ENCODE measurements at regions not wholly inside any gene's neighbourhood (a gene's known extent, or its start where the extent isn't known, plus 50 kb on each side); places are given as distances from the start of the nearest gene placed in this dataset.

DNA sequence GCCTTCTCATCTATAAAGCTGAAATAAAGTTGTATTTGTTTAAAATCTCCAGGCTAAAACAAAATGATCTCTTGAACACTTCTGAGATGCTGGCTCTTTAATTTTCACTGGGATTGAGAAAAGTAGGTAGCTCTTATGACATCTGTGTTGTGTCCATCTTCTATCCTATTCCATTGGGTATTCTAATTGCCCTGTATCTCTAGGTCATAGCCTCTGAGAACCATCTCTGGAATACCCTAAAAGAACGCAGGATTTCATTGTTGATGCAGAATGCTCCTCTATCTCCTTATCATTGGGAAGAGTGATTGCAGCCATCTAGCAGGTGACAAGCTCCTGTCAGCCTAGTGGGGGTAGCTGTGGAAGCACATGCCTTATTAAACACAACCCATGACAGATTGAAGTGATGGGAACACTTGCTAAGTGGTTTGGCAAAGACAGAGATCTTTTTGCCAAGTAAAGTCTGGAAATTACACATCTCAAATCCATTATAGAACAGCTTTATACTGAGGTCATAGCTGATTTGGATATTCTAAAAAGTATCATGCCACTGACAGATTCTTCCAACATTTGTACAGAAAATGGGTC is 178.2 kb downstream of the TDRD15 start:
- Histone ChIP-seq H3K4me3 (ENCODE audit: low read length) (no peak overlapping the region), H3K27ac (ENCODE audit: low read length) (no peak overlapping the region), H3K9me3 (ENCODE audit: control insufficient read depth, insufficient read depth, low read length) (no peaks in the 10 kb centered on the region), H3K4me1 (ENCODE audit: control insufficient read depth, insufficient read depth, low read length) (no peaks in the 10 kb centered on the region), H3K27me3 (ENCODE audit: control insufficient read depth, insufficient read depth, low read length) (no peaks in the 10 kb centered on the region), H3K36me3 (ENCODE audit: control insufficient read depth, insufficient read depth, low read length) (no peaks in the 10 kb centered on the region)
- WGBS (ENCODE audit: insufficient coverage, insufficient read length) = no CpG with 5 or more reads among the region's 1 CpG
- no peak for DNase-seq (ENCODE audit: low read depth, low spot score)

DNA sequence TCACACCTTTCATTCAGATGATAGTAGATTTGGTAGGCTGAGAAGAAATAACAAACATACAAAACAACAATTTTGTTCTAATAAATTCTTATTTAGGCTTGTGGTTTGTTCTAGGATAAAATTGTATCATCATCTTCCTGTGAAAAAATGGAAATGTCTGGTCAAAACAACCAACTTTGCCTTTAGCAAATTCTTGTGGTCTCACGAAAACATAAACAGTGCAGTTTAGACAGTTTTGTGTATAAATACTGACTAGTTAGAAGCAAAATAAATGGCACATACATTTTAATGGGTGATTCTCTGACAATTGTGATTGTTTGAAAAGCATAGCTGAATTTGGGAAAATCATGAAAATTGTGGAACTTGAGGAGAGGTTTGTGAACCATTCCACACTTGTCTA is 180.1 kb downstream of the TDRD15 start:
- Histone ChIP-seq H3K4me3 (ENCODE audit: low read length) (no peak overlapping the region), H3K9me3 (ENCODE audit: control insufficient read depth, insufficient read depth, low read length) (no peaks in the 10 kb centered on the region), H3K4me1 (ENCODE audit: control insufficient read depth, insufficient read depth, low read length) (no peaks in the 10 kb centered on the region), H3K36me3 (ENCODE audit: control insufficient read depth, insufficient read depth, low read length) (no peaks in the 10 kb centered on the region), H3K27ac (ENCODE audit: low read length) (no peak overlapping the region), H3K27me3 (ENCODE audit: control insufficient read depth, insufficient read depth, low read length) (no peaks in the 10 kb centered on the region)
- no CpG with 5 or more reads among the region's 1 CpG for WGBS (ENCODE audit: insufficient coverage, insufficient read length)
- DNase-seq (ENCODE audit: low read depth, low spot score) = no peak

DNA sequence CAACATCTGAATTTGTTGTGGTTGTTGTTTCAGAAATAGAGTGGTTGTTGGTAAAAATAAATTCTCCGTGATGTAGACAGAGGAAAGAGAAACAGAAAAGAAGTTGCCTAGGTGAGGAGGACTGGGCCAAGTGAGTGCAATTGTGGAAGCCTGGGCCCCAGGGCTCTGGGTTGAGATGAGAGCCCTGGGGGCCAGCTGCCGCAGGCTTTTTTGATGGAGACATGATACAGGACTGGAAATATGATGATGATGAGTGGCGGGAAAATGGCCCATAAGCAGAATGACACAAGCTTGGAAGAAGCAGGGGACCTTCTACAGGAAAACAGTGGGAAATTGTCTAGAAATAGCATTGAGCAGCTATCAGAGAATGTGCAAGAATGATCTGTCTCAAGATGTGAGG is 181.8 kb downstream of the TDRD15 start:
- no peaks in the 10 kb centered on the region for H3K9me3 ChIP-seq (ENCODE audit: control insufficient read depth, insufficient read depth, low read length)
- no peaks in the 10 kb centered on the region for H3K36me3 ChIP-seq (ENCODE audit: control insufficient read depth, insufficient read depth, low read length)
- H3K4me1 ChIP-seq (ENCODE audit: control insufficient read depth, insufficient read depth, low read length) = no peaks in the 10 kb centered on the region
- no peak for DNase-seq (ENCODE audit: low read depth, low spot score)
- WGBS (ENCODE audit: insufficient coverage, insufficient read length) = no CpG with 5 or more reads among the region's 3 CpGs
- H3K4me3 ChIP-seq (ENCODE audit: low read length) = no peak overlapping the region
- no peaks in the 10 kb centered on the region for H3K27me3 ChIP-seq (ENCODE audit: control insufficient read depth, insufficient read depth, low read length)
- no peak overlapping the region for H3K27ac ChIP-seq (ENCODE audit: low read length)

DNA sequence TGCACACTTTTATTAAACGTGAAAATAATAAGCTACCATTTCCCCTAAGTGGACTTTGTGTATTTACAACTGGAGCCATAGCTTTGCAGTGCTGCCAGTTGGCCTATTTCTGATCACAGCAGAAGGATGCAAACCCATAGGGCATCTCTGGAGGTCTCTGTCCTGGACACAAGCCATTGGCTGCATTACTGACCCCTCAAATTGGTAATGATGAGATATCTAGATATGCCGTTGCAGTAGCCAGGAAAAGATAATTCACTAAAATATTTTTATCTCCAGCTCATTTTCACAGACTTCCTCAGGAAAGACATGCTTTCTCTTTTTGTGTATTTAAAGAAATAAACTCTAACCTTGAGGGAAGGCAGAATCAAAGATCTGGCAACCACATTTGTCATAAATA is 182.5 kb downstream of the TDRD15 start:
- H3K27ac ChIP-seq (ENCODE audit: low read length) = no peak overlapping the region
- H3K27me3 ChIP-seq (ENCODE audit: control insufficient read depth, insufficient read depth, low read length) = no peaks in the 10 kb centered on the region
- no peaks in the 10 kb centered on the region for H3K4me1 ChIP-seq (ENCODE audit: control insufficient read depth, insufficient read depth, low read length)
- DNase-seq (ENCODE audit: low read depth, low spot score) = no peak
- WGBS (ENCODE audit: insufficient coverage, insufficient read length) = no CpG with 5 or more reads among the region's 2 CpGs
- H3K36me3 ChIP-seq (ENCODE audit: control insufficient read depth, insufficient read depth, low read length) = no peaks in the 10 kb centered on the region
- no peak overlapping the region for H3K4me3 ChIP-seq (ENCODE audit: low read length)
- H3K9me3 ChIP-seq (ENCODE audit: control insufficient read depth, insufficient read depth, low read length) = no peaks in the 10 kb centered on the region

DNA sequence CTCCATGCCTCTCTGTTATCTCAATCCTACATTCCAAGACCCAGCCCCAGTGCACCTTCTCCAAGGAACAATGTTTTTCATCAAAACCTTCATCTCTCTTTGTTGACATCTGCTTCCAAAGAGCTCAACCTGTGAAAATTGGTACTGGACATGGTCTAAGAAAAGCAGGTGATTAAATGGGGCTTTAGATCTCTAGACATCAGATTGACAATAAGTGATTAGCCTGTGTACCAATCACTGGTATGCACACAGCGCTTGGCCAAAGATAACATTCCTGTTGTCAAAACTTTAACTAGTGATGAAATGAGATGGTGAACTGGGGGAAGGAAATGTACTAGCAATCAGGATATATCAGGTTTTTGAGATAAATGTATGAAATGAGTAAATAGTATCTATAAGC is 183.3 kb downstream of the TDRD15 start:
- no peak overlapping the region for H3K4me3 ChIP-seq (ENCODE audit: low read length)
- no CpG with 5 or more reads among the region's 1 CpG for WGBS (ENCODE audit: insufficient coverage, insufficient read length)
- DNase-seq (ENCODE audit: low read depth, low spot score) = no peak
- no peak overlapping the region for H3K27ac ChIP-seq (ENCODE audit: low read length)
- no peaks in the 10 kb centered on the region for H3K36me3 ChIP-seq (ENCODE audit: control insufficient read depth, insufficient read depth, low read length)
- H3K9me3 ChIP-seq (ENCODE audit: control insufficient read depth, insufficient read depth, low read length) = no peaks in the 10 kb centered on the region
- H3K27me3 ChIP-seq (ENCODE audit: control insufficient read depth, insufficient read depth, low read length) = no peaks in the 10 kb centered on the region
- no peaks in the 10 kb centered on the region for H3K4me1 ChIP-seq (ENCODE audit: control insufficient read depth, insufficient read depth, low read length)

DNA sequence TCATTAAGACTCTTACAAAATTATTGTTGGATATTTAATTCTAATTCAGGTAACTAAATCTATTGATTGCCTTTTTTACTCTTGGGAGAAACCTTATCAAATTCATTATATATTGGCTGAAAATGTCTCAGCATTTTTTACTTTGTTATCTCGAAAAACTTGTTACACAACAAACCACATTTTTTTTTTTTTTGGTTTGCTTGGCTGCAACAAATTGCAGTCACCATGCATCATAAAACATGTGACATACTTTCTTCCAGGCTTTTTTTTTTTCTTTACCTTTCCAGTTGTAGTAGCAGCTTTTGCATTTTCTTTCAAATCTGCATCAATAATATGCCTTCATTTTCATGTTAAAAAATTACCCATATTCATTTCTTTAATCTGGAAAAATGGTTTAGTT is 186.7 kb downstream of the TDRD15 start:
- no CpG with 5 or more reads among the region's 1 CpG for WGBS (ENCODE audit: insufficient coverage, insufficient read length)
- DNase-seq (ENCODE audit: low read depth, low spot score) = no peak
- no peaks in the 10 kb centered on the region for H3K9me3 ChIP-seq (ENCODE audit: control insufficient read depth, insufficient read depth, low read length)
- no peak overlapping the region for H3K27ac ChIP-seq (ENCODE audit: low read length)
- no peaks in the 10 kb centered on the region for H3K27me3 ChIP-seq (ENCODE audit: control insufficient read depth, insufficient read depth, low read length)
- no peaks in the 10 kb centered on the region for H3K36me3 ChIP-seq (ENCODE audit: control insufficient read depth, insufficient read depth, low read length)
- H3K4me1 ChIP-seq (ENCODE audit: control insufficient read depth, insufficient read depth, low read length) = no peaks in the 10 kb centered on the region
- H3K4me3 ChIP-seq (ENCODE audit: low read length) = no peak overlapping the region

DNA sequence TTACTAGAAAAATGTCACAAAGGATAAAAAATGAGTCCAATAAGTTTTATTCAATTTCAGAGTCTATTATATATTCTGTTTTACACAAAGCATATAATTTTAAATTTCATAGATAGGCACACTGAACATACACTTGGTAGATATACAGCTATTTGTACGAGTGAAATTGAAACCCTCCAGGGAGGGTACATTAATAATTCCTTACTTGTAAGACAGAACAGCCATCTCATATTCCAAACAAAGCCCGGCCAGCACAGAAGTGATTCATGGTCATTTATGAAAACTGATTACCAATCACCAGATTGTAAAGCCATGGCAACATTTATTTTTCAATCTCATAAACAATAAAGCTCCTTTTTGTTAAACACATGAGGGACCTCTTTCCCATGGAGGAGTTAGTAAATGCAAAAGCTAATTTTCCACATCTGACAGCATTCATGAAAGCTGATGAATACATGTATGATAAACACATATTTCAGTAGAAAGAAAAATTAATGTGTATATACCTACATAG is 190.6 kb downstream of the TDRD15 start:
- Histone ChIP-seq H3K9me3 (ENCODE audit: control insufficient read depth, insufficient read depth, low read length) (no peaks in the 10 kb centered on the region), H3K4me3 (ENCODE audit: low read length) (no peak overlapping the region), H3K4me1 (ENCODE audit: control insufficient read depth, insufficient read depth, low read length) (no peaks in the 10 kb centered on the region), H3K36me3 (ENCODE audit: control insufficient read depth, insufficient read depth, low read length) (no peaks in the 10 kb centered on the region), H3K27me3 (ENCODE audit: control insufficient read depth, insufficient read depth, low read length) (no peaks in the 10 kb centered on the region), H3K27ac (ENCODE audit: low read length) (no peak overlapping the region)
- DNase-seq (ENCODE audit: low read depth, low spot score) = no peak
- WGBS (ENCODE audit: insufficient coverage, insufficient read length) = no CpG with 5 or more reads among the region's 2 CpGs

DNA sequence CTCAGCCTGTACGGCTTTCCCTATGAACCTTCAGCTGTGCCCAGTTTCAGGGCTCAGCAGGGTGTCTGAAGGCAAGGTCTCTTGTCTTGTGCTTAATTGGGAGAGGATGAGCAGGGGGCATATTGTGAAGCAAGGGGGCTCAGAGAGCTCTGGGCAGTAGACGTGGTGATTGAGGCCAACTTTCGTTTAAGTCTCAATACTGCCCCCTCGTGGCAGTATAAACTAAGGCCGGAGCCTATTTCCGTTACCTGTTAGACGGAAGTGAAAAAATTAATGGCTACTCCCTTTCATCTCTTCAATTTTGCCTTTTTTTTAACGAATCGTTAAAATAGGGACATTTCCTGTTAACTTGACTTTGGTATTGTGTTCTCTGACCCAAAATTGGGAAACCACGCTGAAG is 193.4 kb downstream of the TDRD15 start:
- no peak overlapping the region for H3K27ac ChIP-seq (ENCODE audit: low read length)
- H3K9me3 ChIP-seq (ENCODE audit: control insufficient read depth, insufficient read depth, low read length) = no peaks in the 10 kb centered on the region
- H3K4me1 ChIP-seq (ENCODE audit: control insufficient read depth, insufficient read depth, low read length) = no peaks in the 10 kb centered on the region
- no peak overlapping the region for H3K4me3 ChIP-seq (ENCODE audit: low read length)
- WGBS (ENCODE audit: insufficient coverage, insufficient read length) = no CpG with 5 or more reads among the region's 10 CpGs
- peak; percentile 67 for DNase-seq (ENCODE audit: low read depth, low spot score)
- H3K36me3 ChIP-seq (ENCODE audit: control insufficient read depth, insufficient read depth, low read length) = no peaks in the 10 kb centered on the region
- no peaks in the 10 kb centered on the region for H3K27me3 ChIP-seq (ENCODE audit: control insufficient read depth, insufficient read depth, low read length)

DNA sequence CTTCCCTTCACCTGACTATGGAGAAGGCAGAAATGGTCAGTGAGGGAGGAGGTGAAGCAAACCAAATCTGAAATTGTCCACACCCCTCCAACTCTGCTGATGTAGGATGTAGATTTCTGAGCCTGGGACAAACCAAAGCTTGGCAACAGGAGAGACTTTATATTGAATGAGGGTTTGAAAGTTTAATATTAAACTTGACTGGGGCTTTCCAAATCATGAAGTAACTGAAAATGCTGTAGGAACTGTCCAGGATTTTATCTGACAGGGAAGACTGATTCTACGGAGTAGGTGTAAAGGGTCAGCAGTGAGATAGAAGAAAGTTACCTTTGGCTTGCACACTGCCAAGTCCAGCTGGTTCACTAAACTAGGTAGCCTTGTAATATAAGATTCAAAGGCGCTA is 194.5 kb downstream of the TDRD15 start:
- WGBS (ENCODE audit: insufficient coverage, insufficient read length) = no CpG with 5 or more reads among the region's 2 CpGs
- H3K27me3 ChIP-seq (ENCODE audit: control insufficient read depth, insufficient read depth, low read length) = no peaks in the 10 kb centered on the region
- H3K4me3 ChIP-seq (ENCODE audit: low read length) = no peak overlapping the region
- no peak overlapping the region for H3K27ac ChIP-seq (ENCODE audit: low read length)
- H3K9me3 ChIP-seq (ENCODE audit: control insufficient read depth, insufficient read depth, low read length) = no peaks in the 10 kb centered on the region
- DNase-seq (ENCODE audit: low read depth, low spot score) = no peak
- H3K36me3 ChIP-seq (ENCODE audit: control insufficient read depth, insufficient read depth, low read length) = no peaks in the 10 kb centered on the region
- H3K4me1 ChIP-seq (ENCODE audit: control insufficient read depth, insufficient read depth, low read length) = no peaks in the 10 kb centered on the region

DNA sequence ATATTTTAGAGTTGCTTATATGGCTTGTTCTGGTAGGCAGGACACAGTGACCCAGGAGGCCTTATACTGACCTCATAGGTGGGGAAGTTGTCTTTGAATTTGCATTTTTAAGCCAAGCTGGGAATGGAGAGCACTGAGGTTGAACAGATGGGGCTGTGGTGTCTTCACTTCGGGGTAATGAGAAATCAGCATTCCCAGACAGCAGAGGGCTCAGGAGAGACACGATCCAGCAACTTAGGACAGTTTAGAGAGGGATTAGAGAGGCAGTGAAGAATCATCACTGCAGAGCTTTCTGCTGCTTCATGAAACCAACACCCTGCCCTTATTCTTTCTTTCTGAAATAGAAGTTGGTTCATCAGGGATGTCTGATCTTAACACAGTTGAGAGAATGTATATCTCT is 202.4 kb downstream of the TDRD15 start:
- H3K9me3 ChIP-seq (ENCODE audit: control insufficient read depth, insufficient read depth, low read length) = no peaks in the 10 kb centered on the region
- WGBS (ENCODE audit: insufficient coverage, insufficient read length) = no CpG with 5 or more reads among the region's 2 CpGs
- no peak overlapping the region for H3K27ac ChIP-seq (ENCODE audit: low read length)
- peak; percentile 7 for DNase-seq (ENCODE audit: low read depth, low spot score)
- H3K27me3 ChIP-seq (ENCODE audit: control insufficient read depth, insufficient read depth, low read length) = no peaks in the 10 kb centered on the region
- no peaks in the 10 kb centered on the region for H3K4me1 ChIP-seq (ENCODE audit: control insufficient read depth, insufficient read depth, low read length)
- no peaks in the 10 kb centered on the region for H3K36me3 ChIP-seq (ENCODE audit: control insufficient read depth, insufficient read depth, low read length)
- no peak overlapping the region for H3K4me3 ChIP-seq (ENCODE audit: low read length)

DNA sequence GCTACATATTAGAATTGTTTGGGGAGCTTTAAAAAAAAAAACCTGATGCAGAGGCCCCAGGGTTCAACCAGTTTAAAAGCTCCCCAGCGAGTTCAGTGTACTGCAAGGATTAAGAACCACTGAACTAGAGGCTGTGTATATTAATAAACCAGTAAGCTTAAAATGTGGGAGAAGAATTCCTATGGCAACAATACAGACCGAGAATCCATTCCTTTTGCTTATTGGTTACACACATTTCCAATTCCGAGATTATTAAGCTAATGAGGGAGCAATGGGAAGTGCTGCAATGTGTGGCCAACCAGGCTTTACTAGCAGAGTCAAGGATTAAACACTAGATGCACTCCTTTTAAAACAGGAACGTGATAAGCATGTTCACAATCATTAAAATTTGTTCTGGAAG is 204.4 kb downstream of the TDRD15 start:
- WGBS (ENCODE audit: insufficient coverage, insufficient read length) = no CpG with 5 or more reads among the region's 4 CpGs
- H3K36me3 ChIP-seq (ENCODE audit: control insufficient read depth, insufficient read depth, low read length) = no peaks in the 10 kb centered on the region
- H3K27ac ChIP-seq (ENCODE audit: low read length) = no peak overlapping the region

More for the DNA sequence above, 204.4 kb downstream of the TDRD15 start:
- no peaks in the 10 kb centered on the region for H3K4me1 ChIP-seq (ENCODE audit: control insufficient read depth, insufficient read depth, low read length)
- no peak overlapping the region for H3K4me3 ChIP-seq (ENCODE audit: low read length)
- no peak for DNase-seq (ENCODE audit: low read depth, low spot score)
- no peaks in the 10 kb centered on the region for H3K27me3 ChIP-seq (ENCODE audit: control insufficient read depth, insufficient read depth, low read length)
- H3K9me3 ChIP-seq (ENCODE audit: control insufficient read depth, insufficient read depth, low read length) = no peaks in the 10 kb centered on the region

Data from iPS DF 6.9 (cell line).